DOHH2 (cell line): ENCODE measurements at regions not wholly inside any gene's neighbourhood (a gene's known extent, or its start where the extent isn't known, plus 50 kb on each side); places are given as distances from the start of the nearest gene placed in this dataset.

Experiments used
- H3F3A ChIP-seq: fragments of 200-600 bp; sonication (generic), shearing (Covaris generic); 2 replicates; pipeline ENCODE4 v1.6.0; 2016; ENCODE audit warnings: antibody characterized with exemption, mild to moderate bottlenecking; ENCODE audit not compliant: control insufficient read depth, insufficient read depth
- H3K27ac ChIP-seq: fragments of 200-600 bp; sonication (generic); 2 replicates; pipeline ENCODE4 v1.5.1; 2014; ENCODE audit warnings: low read depth, mild to moderate bottlenecking, low read length, moderate library complexity
- H3K27me3 ChIP-seq: fragments of 200-600 bp; sonication (generic); 2 replicates; pipeline ENCODE4 v1.6.1; 2014; ENCODE audit warnings: mild to moderate bottlenecking, low read length, mixed read lengths; ENCODE audit not compliant: control insufficient read depth
- H3K36me3 ChIP-seq: fragments of 200-600 bp; sonication (generic); 2 replicates; pipeline ENCODE4 v1.6.1; 2014; ENCODE audit warnings: mild to moderate bottlenecking, low read length, moderate library complexity, mixed read lengths; ENCODE audit not compliant: control insufficient read depth
- H3K4me1 ChIP-seq: fragments of 200-600 bp; sonication (generic); 2 replicates; pipeline ENCODE4 v1.6.1; 2014; ENCODE audit warnings: mild to moderate bottlenecking, low read length, mixed read lengths; ENCODE audit not compliant: control insufficient read depth
- H3K4me2 ChIP-seq: fragments of 200-600 bp; sonication (generic); 2 replicates; pipeline ENCODE4 v1.6.0; 2014; ENCODE audit warnings: mild to moderate bottlenecking, low read length, moderate library complexity
- H3K4me3 ChIP-seq: fragments of 200-600 bp; sonication (generic); 2 replicates; pipeline ENCODE4 v1.5.1; 2014; ENCODE audit warnings: mild to moderate bottlenecking, low read length, mixed read lengths
- H3K79me2 ChIP-seq: fragments of 200-600 bp; sonication (generic); 2 replicates; pipeline ENCODE4 v1.6.1; 2014; ENCODE audit warnings: mild to moderate bottlenecking, low read length, mixed read lengths; ENCODE audit not compliant: control insufficient read depth
- H3K9me2 ChIP-seq: fragments of 200-600 bp; sonication (generic); replicated peaks from 2 replicates; pipeline ENCODE4 v1.6.1; 2014; ENCODE audit warnings: mild to moderate bottlenecking, low read length, mixed read lengths; ENCODE audit not compliant: control insufficient read depth
- H3K9me3 ChIP-seq: fragments of 200-600 bp; sonication (generic); 2 replicates; pipeline ENCODE4 v1.6.1; 2014; ENCODE audit warnings: antibody characterized with exemption, low read length, mixed read lengths; ENCODE audit not compliant: control insufficient read depth, insufficient read depth
- H4K20me1 ChIP-seq: fragments of 200-600 bp; sonication (generic); 2 replicates; pipeline ENCODE4 v1.6.0; 2014; ENCODE audit warnings: low read depth, mild to moderate bottlenecking, antibody characterized with exemption, low read length, moderate library complexity; ENCODE audit not compliant: control insufficient read depth, insufficient read depth
- CTCF ChIP-seq: fragments of 200-600 bp; sonication (generic); IDR thresholded peaks from one replicate; pipeline ENCODE4 v1.5.1; 2014; ENCODE audit warnings: antibody characterized with exemption, mild to moderate bottlenecking, low read depth, low read length; ENCODE audit not compliant: poor library complexity, severe bottlenecking
- EZH2phosphoT487 ChIP-seq: fragments of 200-600 bp; sonication (generic); IDR thresholded peaks from 2 replicates; pipeline ENCODE4 v1.6.1; 2017; ENCODE audit warnings: borderline replicate concordance, mild to moderate bottlenecking, antibody characterized with exemption, low read length, moderate library complexity, mixed read lengths

- no peaks in the 10 kb centered on the region for H3K79me2 ChIP-seq
- no peaks in the 10 kb centered on the region for H3F3A ChIP-seq
- H3K4me1 ChIP-seq = peaks cover 9% of the 10 kb centered on the region
- H3K27me3 ChIP-seq = no peaks in the 10 kb centered on the region
- no peak overlapping the region for H3K4me3 ChIP-seq
- TF ChIP-seq CTCF (no peak), EZH2phosphoT487 (no peak)
- no peaks in the 10 kb centered on the region for H3K9me2 ChIP-seq
- H3K27ac ChIP-seq = no peak overlapping the region
- H4K20me1 ChIP-seq = no peaks in the 10 kb centered on the region
- no peaks in the 10 kb centered on the region for H3K36me3 ChIP-seq
- no peak overlapping the region for H3K4me2 ChIP-seq
- H3K9me3 ChIP-seq = no peaks in the 10 kb centered on the region
Measured at GRCh38 chr1:87464022-87464490, 135.4 kb downstream of the LMO4 start.

- Histone ChIP-seq H3K4me3 (no peak overlapping the region), H3K36me3 (no peaks in the 10 kb centered on the region), H3F3A (no peaks in the 10 kb centered on the region), H3K79me2 (no peaks in the 10 kb centered on the region), H4K20me1 (no peaks in the 10 kb centered on the region), H3K9me2 (no peaks in the 10 kb centered on the region), H3K9me3 (no peaks in the 10 kb centered on the region), H3K27me3 (no peaks in the 10 kb centered on the region), H3K4me1 (peaks cover 9% of the 10 kb centered on the region), H3K4me2 (no peak overlapping the region), H3K27ac (no peak overlapping the region)
- TF ChIP-seq CTCF (no peak), EZH2phosphoT487 (no peak)
Measured at GRCh38 chr1:87466621-87467020, 137.9 kb downstream of the LMO4 start.

- H3K27ac ChIP-seq = no peak overlapping the region
- H3K9me2 ChIP-seq = no peaks in the 10 kb centered on the region
- no peaks in the 10 kb centered on the region for H3K9me3 ChIP-seq
- H3K27me3 ChIP-seq = no peaks in the 10 kb centered on the region
- H3K4me1 ChIP-seq = no peaks in the 10 kb centered on the region
- H3K4me2 ChIP-seq = no peak overlapping the region
- TF ChIP-seq CTCF (no peak), EZH2phosphoT487 (no peak)
- no peaks in the 10 kb centered on the region for H3K79me2 ChIP-seq
- no peaks in the 10 kb centered on the region for H3K36me3 ChIP-seq
- H3K4me3 ChIP-seq = no peak overlapping the region
- no peaks in the 10 kb centered on the region for H3F3A ChIP-seq
- no peaks in the 10 kb centered on the region for H4K20me1 ChIP-seq
Measured at GRCh38 chr1:87472716-87473115, 144.0 kb downstream of the LMO4 start.
